Tibial artery (tissue), 4 donors: ENCODE measurements at regions not wholly inside any gene's neighbourhood (a gene's known extent, or its start where the extent isn't known, plus 50 kb on each side); places are given as distances from the start of the nearest gene placed in this dataset.

Experiments
- DNase-seq, 2 donors: peaks; one replicate each; pipeline ENCODE4 v3.0.0-alpha.2; 2019
- H3K27ac ChIP-seq, 2 donors: fragments of 200-600 bp; sonication (generic) in 1 of 2; 1 replicate in 1 of 2; 2 replicates in 1 of 2; pipeline ENCODE4 v1.5.1; 2018 to 2019; ENCODE audit warnings: mild to moderate bottlenecking in 1 of 2
- H3K27me3 ChIP-seq, 2 donors: fragments of 200-600 bp; sonication (generic) in 1 of 2; one replicate each; pipeline versions ENCODE4 v1.5.1 to v1.6.0; 2016 to 2019
- H3K36me3 ChIP-seq, 3 donors: fragments of 200-600 bp; sonication (generic) in 2 of 3; one replicate each; pipeline ENCODE4 v1.5.1; 2016 to 2019; ENCODE audit warnings: mild to moderate bottlenecking in 2 of 3
- H3K4me1 ChIP-seq, 4 donors: fragments of 200-600 bp; sonication (generic) in 2 of 4; 1 replicate in 3 of 4; 2 replicates in 1 of 4; pipeline ENCODE4 v1.5.1; 2016 to 2019
- H3K4me3 ChIP-seq, 2 donors: fragments of 200-600 bp; sonication (generic) in 1 of 2; 1 replicate in 1 of 2; 2 replicates in 1 of 2; pipeline ENCODE4 v1.5.1; 2018 to 2019; ENCODE audit warnings: mild to moderate bottlenecking in 2 of 2
- H3K9me3 ChIP-seq, 3 donors: fragments of 200-600 bp; sonication (generic) in 1 of 3; one replicate each; pipeline ENCODE4 v1.5.1; 2016 to 2019
- intact Hi-C: fragments of 100-400 bp; cut with DNase I; formaldehyde crosslinking; loops from one replicate; pipeline ENCODE4 v1.15.0; 2023; ENCODE audit warnings: low total_unique reads
- TF ChIP-seq, protein P1 (sequence below), 2 experiments: fragments of 200-600 bp in 1 of 2; fragments of 450-650 bp in 1 of 2; IDR thresholded peaks; one replicate each; pipeline ENCODE4 v1.5.1; 2017 to 2019; ENCODE audit warnings: antibody characterized with exemption in 2 of 2, mild to moderate bottlenecking in 1 of 2, moderate library complexity in 1 of 2

- Histone ChIP-seq H3K27me3 (no peaks in the 10 kb centered on the region), H3K4me1 (peaks cover 0 to 9% (median 0%) of the 10 kb centered on the region in 4 donors), H3K36me3 (no peaks in the 10 kb centered on the region), H3K9me3 (no peaks in the 10 kb centered on the region), H3K27ac (no peak overlapping the region), H3K4me3 (no peak overlapping the region)
- intact Hi-C loops, result no loop called here
- DNase-seq, result no peak
- TF ChIP-seq, protein P1, sequence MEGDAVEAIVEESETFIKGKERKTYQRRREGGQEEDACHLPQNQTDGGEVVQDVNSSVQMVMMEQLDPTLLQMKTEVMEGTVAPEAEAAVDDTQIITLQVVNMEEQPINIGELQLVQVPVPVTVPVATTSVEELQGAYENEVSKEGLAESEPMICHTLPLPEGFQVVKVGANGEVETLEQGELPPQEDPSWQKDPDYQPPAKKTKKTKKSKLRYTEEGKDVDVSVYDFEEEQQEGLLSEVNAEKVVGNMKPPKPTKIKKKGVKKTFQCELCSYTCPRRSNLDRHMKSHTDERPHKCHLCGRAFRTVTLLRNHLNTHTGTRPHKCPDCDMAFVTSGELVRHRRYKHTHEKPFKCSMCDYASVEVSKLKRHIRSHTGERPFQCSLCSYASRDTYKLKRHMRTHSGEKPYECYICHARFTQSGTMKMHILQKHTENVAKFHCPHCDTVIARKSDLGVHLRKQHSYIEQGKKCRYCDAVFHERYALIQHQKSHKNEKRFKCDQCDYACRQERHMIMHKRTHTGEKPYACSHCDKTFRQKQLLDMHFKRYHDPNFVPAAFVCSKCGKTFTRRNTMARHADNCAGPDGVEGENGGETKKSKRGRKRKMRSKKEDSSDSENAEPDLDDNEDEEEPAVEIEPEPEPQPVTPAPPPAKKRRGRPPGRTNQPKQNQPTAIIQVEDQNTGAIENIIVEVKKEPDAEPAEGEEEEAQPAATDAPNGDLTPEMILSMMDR (IDR thresholded peaks at IDR 0.05), result no peak
Observed at GRCh38 chr7:81170291-81170690, 251.4 kb upstream of the SEMA3C start.

GRCh38 chr7:81167934-81168333 lies 249.1 kb upstream of the SEMA3C start:
- Histone ChIP-seq H3K9me3 (no peaks in the 10 kb centered on the region), H3K27me3 (no peaks in the 10 kb centered on the region), H3K4me1 (no peaks in the 10 kb centered on the region), H3K27ac (no peak overlapping the region), H3K36me3 (no peaks in the 10 kb centered on the region), H3K4me3 (no peak overlapping the region)
- intact Hi-C loops, result no loop called here
- TF ChIP-seq, protein P1 (IDR thresholded peaks at IDR 0.05), result no peak
- DNase-seq, result no peak

GRCh38 chr7:81165070-81165469 lies 246.2 kb upstream of the SEMA3C start:
- no peak for DNase-seq
- Histone ChIP-seq H3K36me3 (no peaks in the 10 kb centered on the region), H3K4me3 (no peak overlapping the region), H3K27ac (no peak overlapping the region), H3K27me3 (no peaks in the 10 kb centered on the region), H3K4me1 (no peaks in the 10 kb centered on the region), H3K9me3 (no peaks in the 10 kb centered on the region)
- intact Hi-C loops, result no loop called here
- TF ChIP-seq, protein P1 (IDR thresholded peaks at IDR 0.05), result no peak

GRCh38 chr7:81162771-81163525 lies 244.1 kb upstream of the SEMA3C start:
- TF ChIP-seq, protein P1 (IDR thresholded peaks at IDR 0.05), result no peak
- DNase-seq, result no peak
- H3K4me3 ChIP-seq, result no peak overlapping the region
- H3K9me3 ChIP-seq, result no peaks in the 10 kb centered on the region
- intact Hi-C loops, result no loop called here
- H3K36me3 ChIP-seq, result no peaks in the 10 kb centered on the region
- no peaks in the 10 kb centered on the region for H3K4me1 ChIP-seq
- no peaks in the 10 kb centered on the region for H3K27me3 ChIP-seq
- no peak overlapping the region for H3K27ac ChIP-seq

- no peaks in the 10 kb centered on the region for H3K4me1 ChIP-seq
- H3K36me3 ChIP-seq, result no peaks in the 10 kb centered on the region
- intact Hi-C loops, result no loop called here
- TF ChIP-seq, protein P1 (IDR thresholded peaks at IDR 0.05), result no peak
- DNase-seq, result no peak
- no peaks in the 10 kb centered on the region for H3K9me3 ChIP-seq
- no peak overlapping the region for H3K27ac ChIP-seq
- no peaks in the 10 kb centered on the region for H3K27me3 ChIP-seq
- H3K4me3 ChIP-seq, result no peak overlapping the region
Observed at GRCh38 chr7:81162234-81162633, 243.4 kb upstream of the SEMA3C start.
